K562 (cell line): ENCODE measurements at regions not wholly inside any gene's neighbourhood (a gene's known extent, or its start where the extent isn't known, plus 50 kb on each side); places are given as distances from the start of the nearest gene placed in this dataset.

Source experiments
- ATAC-seq: fragments of 200-7000 bp; cut with Tn5 transposase; 3 replicates; pipeline ENCODE4 v1.9.1; 2020; ENCODE audit warnings: moderate library complexity
- BruUV-seq: library from RNA; stranded (reverse); fragments of 400-500 nt; replicated peaks from 2 replicates; lab custom pipeline; 2021; lab: Mats Ljungman, UMichigan
- CTCF ChIA-PET: fragments of 300-600 bp; formaldehyde crosslinking; extraction: SDS; loops from one replicate; lab custom pipeline; 2021; ENCODE audit warnings: low intra/inter-chr PET ratio; lab: Yijun Ruan, JAX
- POLR2A ChIA-PET: fragments of 300-600, 350-650 bp; sonication (Branson Sonifier 250); formaldehyde crosslinking; extraction: SDS; loops from one replicate; lab custom pipeline; 2021; ENCODE audit warnings: antibody characterized with exemption, inconsistent platforms; lab: Yijun Ruan, JAX
- DNase-seq, 4 experiments: peaks; one replicate each; pipeline versions ENCODE4 v3.0.0 to v3.0.0-alpha.2; 2011 to 2018; ENCODE audit warnings: low spot score in 3 of 4, mixed read lengths in 3 of 4; ENCODE audit errors: extremely low read depth in 1 of 4
- FAIRE-seq: peaks from 2 replicates; lab custom pipeline; 2011; peaks lifted over from hg19 to GRCh38; lab: Jason Lieb, UNC
- H2AFZ ChIP-seq: 2 replicates; pipeline ENCODE4 v1.6.0; 2011; ENCODE audit warnings: low read depth, low read length, control low read depth, inconsistent platforms
- H3K27ac ChIP-seq: fragments of 200-600 bp; 3 replicates; pipeline ENCODE4 v1.8.0; 2011; ENCODE audit warnings: low read depth, mild to moderate bottlenecking, control low read depth, inconsistent platforms, low read length, moderate library complexity, mixed read lengths; ENCODE audit errors: extremely low read depth
- H3K27me3 ChIP-seq, 2 experiments: fragments of 300-600 bp in 1 of 2; 2 replicates in 1 of 2; 3 replicates in 1 of 2; pipeline versions ENCODE4 v1.6.0 to v1.8.0; 2011; ENCODE audit warnings: inconsistent platforms in 2 of 2, low read length in 2 of 2, mild to moderate bottlenecking in 1 of 2, mixed read lengths in 1 of 2, moderate library complexity in 1 of 2; ENCODE audit not compliant: control insufficient read depth in 2 of 2, insufficient read depth in 2 of 2
- H3K36me3 ChIP-seq: fragments of 300-600 bp; 3 replicates; pipeline ENCODE4 v1.8.0; 2011; ENCODE audit warnings: mild to moderate bottlenecking, low read length, inconsistent platforms; ENCODE audit not compliant: control insufficient read depth, insufficient read depth
- H3K4me1 ChIP-seq, 2 experiments: fragments of 200-600 bp in 1 of 2; replicated peaks in 1 of 2; 2 replicates in 1 of 2; 3 replicates in 1 of 2; pipeline versions ENCODE4 v1.5.1 to v1.8.0; 2011; ENCODE audit warnings: inconsistent platforms in 2 of 2, low read length in 2 of 2, mild to moderate bottlenecking in 1 of 2, mixed read lengths in 1 of 2, moderate library complexity in 1 of 2; ENCODE audit not compliant: control insufficient read depth in 2 of 2, insufficient read depth in 2 of 2
- H3K4me2 ChIP-seq: 2 replicates; pipeline ENCODE4 v1.6.1; 2011; ENCODE audit warnings: low read length, control low read depth, inconsistent platforms, mixed read lengths; ENCODE audit not compliant: insufficient read depth
- H3K4me3 ChIP-seq: fragments of 200-600 bp; sonication (generic), shearing (Covaris generic); 2 replicates; pipeline ENCODE4 v1.5.1; 2016; ENCODE audit warnings: control low read depth, inconsistent platforms
- H3K79me2 ChIP-seq: fragments of 200-600 bp; 3 replicates; pipeline ENCODE4 v1.8.0; 2011; ENCODE audit warnings: low read length, inconsistent platforms; ENCODE audit not compliant: control insufficient read depth, insufficient read depth
- H3K9ac ChIP-seq, 2 experiments: 2 replicates each; pipeline versions ENCODE4 v1.6.0 to v1.6.1; 2011; ENCODE audit warnings: low read depth in 2 of 2, low read length in 2 of 2, control low read depth in 1 of 2, inconsistent platforms in 1 of 2, mild to moderate bottlenecking in 1 of 2, mixed read lengths in 1 of 2; ENCODE audit not compliant: insufficient read depth in 1 of 2
- H3K9me1 ChIP-seq: one replicate; pipeline ENCODE4 v1.6.0; 2011; ENCODE audit warnings: inconsistent platforms, mild to moderate bottlenecking, low read length, moderate library complexity; ENCODE audit not compliant: control insufficient read depth, insufficient read depth
- H3K9me3 ChIP-seq: replicated peaks from 2 replicates; pipeline ENCODE4 v1.5.1; 2011; ENCODE audit warnings: low read depth, low read length, inconsistent platforms; ENCODE audit not compliant: control insufficient read depth, insufficient read depth
- H4K20me1 ChIP-seq: replicated peaks from 2 replicates; pipeline ENCODE4 v1.6.1; 2011; ENCODE audit warnings: low read length, inconsistent platforms, mixed read lengths; ENCODE audit not compliant: control insufficient read depth, insufficient read depth
- ADNP ChIP-seq: fragments of 200-800 bp; sonication (Bioruptor generic); IDR thresholded peaks from 2 replicates; pipeline ENCODE4 v1.6.1; 2016; ENCODE audit warnings: missing genetic modification characterization, missing compliant biosample characterization
- BRD9 ChIP-seq: fragments of 450-650 bp; IDR thresholded peaks from 2 replicates; pipeline ENCODE4 v1.6.1; 2018; ENCODE audit warnings: low read depth; ENCODE audit not compliant: partially characterized antibody
- DMBX1 ChIP-seq: fragments of 250-450 bp; sonication (Bioruptor Pico); IDR thresholded peaks from 2 replicates; pipeline ENCODE4 v1.8.0; 2022; ENCODE audit warnings: inconsistent platforms, mild to moderate bottlenecking, moderate library complexity, borderline replicate concordance
- HOXB6 ChIP-seq: fragments of 250-450 bp; sonication (Bioruptor Pico); IDR thresholded peaks from 2 replicates; pipeline ENCODE4 v1.5.1; 2022; ENCODE audit warnings: mild to moderate bottlenecking, borderline replicate concordance
- MAFF ChIP-seq: IDR thresholded peaks from 2 replicates; pipeline ENCODE4 v1.6.1; 2012; ENCODE audit warnings: low read length, improper control_type of control experiment
- SAFB ChIP-seq: fragments of 200-400 bp; formaldehyde crosslinking; IDR thresholded peaks from 2 replicates; pipeline ENCODE4 v1.6.1; 2017; ENCODE audit warnings: low read depth, low read length, borderline replicate concordance
- SMAD3 ChIP-seq: fragments of 450-650 bp; formaldehyde crosslinking; conservative IDR thresholded peaks from 2 replicates; pipeline ENCODE4 v1.4.0; 2020; ENCODE audit warnings: mild to moderate bottlenecking
- ZNF124 ChIP-seq: sonication (generic); formaldehyde crosslinking; IDR thresholded peaks from 2 replicates; pipeline ENCODE4 v1.8.1; 2022; ENCODE audit warnings: missing genetic modification reagents
- ZNF384 ChIP-seq: IDR thresholded peaks from 2 replicates; pipeline ENCODE4 v1.6.1; 2012; ENCODE audit warnings: low read depth, low read length, improper control_type of control experiment
- ZNF639 ChIP-seq, 2 experiments: fragments of 200-800 bp in 1 of 2; sonication (Bioruptor generic) in 1 of 2; sonication (generic) in 1 of 2; formaldehyde crosslinking in 1 of 2; IDR thresholded peaks in 1 of 2; conservative IDR thresholded peaks in 1 of 2; 2 replicates each; pipeline versions ENCODE4 v1.5.0 to v1.6.1; 2016 to 2020; ENCODE audit warnings: missing compliant biosample characterization in 1 of 2, missing genetic modification characterization in 1 of 2, missing genetic modification reagents in 1 of 2
- WGBS: fragments of 100-300 bp; shearing (Covaris generic); methylation state at CpG from one replicate; pipeline ENCODE4 v1.1.6; 2016; ENCODE audit warnings: low coverage, mixed read lengths; ENCODE audit not compliant: insufficient coverage; ENCODE audit errors: missing lambda C conversion rate; 5-methylcytosine and 5-hydroxymethylcytosine counted together
- in situ Hi-C: fragments of 300-500 bp; cut with MboI; formaldehyde crosslinking; loops from 4 replicates; pipeline ENCODE4 v1.15.0; 2018; ENCODE audit warnings: inconsistent platforms, mixed read lengths
- intact Hi-C: fragments of 100-400 bp; cut with micrococcal nuclease; formaldehyde crosslinking; loops from 2 replicates; pipeline ENCODE4 v1.14.2; 2022
- TF ChIP-seq, protein P1 (sequence below), 2 experiments: IDR thresholded peaks; 2 replicates each; pipeline ENCODE4 v1.6.1; 2012; ENCODE audit warnings: improper control_type of control experiment in 2 of 2, low read depth in 2 of 2, low read length in 2 of 2, borderline replicate concordance in 1 of 2
- TF ChIP-seq, protein P2 (sequence below): fragments of 450-650 bp; formaldehyde crosslinking; IDR thresholded peaks from 2 replicates; pipeline ENCODE4 v1.4.0; 2020; ENCODE audit warnings: mild to moderate bottlenecking
- TF ChIP-seq, protein P3 (sequence below), 2 experiments: IDR thresholded peaks in 1 of 2; conservative IDR thresholded peaks in 1 of 2; 2 replicates each; pipeline ENCODE4 v1.6.1; 2016; ENCODE audit warnings: low read depth in 2 of 2, mild to moderate bottlenecking in 1 of 2, missing compliant biosample characterization in 1 of 2, missing genetic modification characterization in 1 of 2, moderate library complexity in 1 of 2

DNA sequence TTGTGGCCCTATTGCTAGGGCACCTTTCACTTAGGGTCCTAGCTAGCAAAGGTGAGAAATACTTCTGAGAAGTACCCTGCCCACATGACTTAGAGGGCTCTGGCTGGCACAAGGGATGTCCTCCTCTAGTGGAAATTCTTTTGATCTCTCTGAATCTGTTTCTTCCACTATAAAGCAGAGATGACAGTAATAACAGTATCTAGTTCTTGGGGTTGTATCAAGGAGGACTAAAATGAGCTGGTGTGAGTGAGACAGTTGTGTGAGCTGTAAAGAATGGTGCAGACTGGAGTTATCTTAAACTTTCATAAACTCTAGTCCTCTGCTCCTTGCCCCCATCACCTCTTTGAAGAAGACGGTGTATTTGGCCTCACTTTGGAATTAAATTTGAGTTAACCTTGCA, 157.8 kb upstream of the PLET1 start:
- no peaks in the 10 kb centered on the region for H3K9me1 ChIP-seq
- no peaks in the 10 kb centered on the region; the same call in 1 of the 2 replicates for H4K20me1 ChIP-seq
- H3K9ac ChIP-seq = no peak overlapping the region
- no peak overlapping the region for H2AFZ ChIP-seq
- H3K79me2 ChIP-seq = no peaks in the 10 kb centered on the region
- no TSS peak for BruUV-seq
- no peaks in the 10 kb centered on the region for H3K27me3 ChIP-seq
- H3K27ac ChIP-seq = no peak overlapping the region
- POLR2A ChIA-PET = no interaction called here
- H3K4me2 ChIP-seq = no peak overlapping the region
- H3K9me3 ChIP-seq = no peaks in the 10 kb centered on the region
- no peaks in the 10 kb centered on the region for H3K4me1 ChIP-seq
- WGBS = 0% methylated on average over 1 of the region's 1 CpG
- ATAC-seq = no peak
- in situ Hi-C loops = no loop called here
- H3K4me3 ChIP-seq = no peak overlapping the region
- CTCF ChIA-PET = no interaction called here
- H3K36me3 ChIP-seq = no peaks in the 10 kb centered on the region
- FAIRE-seq = no peak
- DNase-seq = no peak
- intact Hi-C loops = no loop called here
- TF ChIP-seq ZNF384 = no peak
- no peak for TF ChIP-seq ZNF124 (CRISPR knock-in tag)
- TF ChIP-seq HOXB6 (CRISPR knock-in tag) = no peak
- TF ChIP-seq, protein P1, sequence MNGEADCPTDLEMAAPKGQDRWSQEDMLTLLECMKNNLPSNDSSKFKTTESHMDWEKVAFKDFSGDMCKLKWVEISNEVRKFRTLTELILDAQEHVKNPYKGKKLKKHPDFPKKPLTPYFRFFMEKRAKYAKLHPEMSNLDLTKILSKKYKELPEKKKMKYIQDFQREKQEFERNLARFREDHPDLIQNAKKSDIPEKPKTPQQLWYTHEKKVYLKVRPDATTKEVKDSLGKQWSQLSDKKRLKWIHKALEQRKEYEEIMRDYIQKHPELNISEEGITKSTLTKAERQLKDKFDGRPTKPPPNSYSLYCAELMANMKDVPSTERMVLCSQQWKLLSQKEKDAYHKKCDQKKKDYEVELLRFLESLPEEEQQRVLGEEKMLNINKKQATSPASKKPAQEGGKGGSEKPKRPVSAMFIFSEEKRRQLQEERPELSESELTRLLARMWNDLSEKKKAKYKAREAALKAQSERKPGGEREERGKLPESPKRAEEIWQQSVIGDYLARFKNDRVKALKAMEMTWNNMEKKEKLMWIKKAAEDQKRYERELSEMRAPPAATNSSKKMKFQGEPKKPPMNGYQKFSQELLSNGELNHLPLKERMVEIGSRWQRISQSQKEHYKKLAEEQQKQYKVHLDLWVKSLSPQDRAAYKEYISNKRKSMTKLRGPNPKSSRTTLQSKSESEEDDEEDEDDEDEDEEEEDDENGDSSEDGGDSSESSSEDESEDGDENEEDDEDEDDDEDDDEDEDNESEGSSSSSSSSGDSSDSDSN (IDR thresholded peaks at IDR 0.05; ENCODE audit: borderline replicate concordance in 1 of 2, low read depth in 2 of 2, low read length in 2 of 2) = no peak
- no peak for TF ChIP-seq ADNP
- no peak for TF ChIP-seq MAFF
- TF ChIP-seq, protein P2, sequence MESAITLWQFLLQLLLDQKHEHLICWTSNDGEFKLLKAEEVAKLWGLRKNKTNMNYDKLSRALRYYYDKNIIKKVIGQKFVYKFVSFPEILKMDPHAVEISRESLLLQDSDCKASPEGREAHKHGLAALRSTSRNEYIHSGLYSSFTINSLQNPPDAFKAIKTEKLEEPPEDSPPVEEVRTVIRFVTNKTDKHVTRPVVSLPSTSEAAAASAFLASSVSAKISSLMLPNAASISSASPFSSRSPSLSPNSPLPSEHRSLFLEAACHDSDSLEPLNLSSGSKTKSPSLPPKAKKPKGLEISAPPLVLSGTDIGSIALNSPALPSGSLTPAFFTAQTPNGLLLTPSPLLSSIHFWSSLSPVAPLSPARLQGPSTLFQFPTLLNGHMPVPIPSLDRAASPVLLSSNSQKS (CRISPR knock-in tag) = no peak
- TF ChIP-seq SAFB = no peak
- TF ChIP-seq DMBX1 (CRISPR knock-in tag) = no peak
- no peak for TF ChIP-seq BRD9
- TF ChIP-seq, protein P3, sequence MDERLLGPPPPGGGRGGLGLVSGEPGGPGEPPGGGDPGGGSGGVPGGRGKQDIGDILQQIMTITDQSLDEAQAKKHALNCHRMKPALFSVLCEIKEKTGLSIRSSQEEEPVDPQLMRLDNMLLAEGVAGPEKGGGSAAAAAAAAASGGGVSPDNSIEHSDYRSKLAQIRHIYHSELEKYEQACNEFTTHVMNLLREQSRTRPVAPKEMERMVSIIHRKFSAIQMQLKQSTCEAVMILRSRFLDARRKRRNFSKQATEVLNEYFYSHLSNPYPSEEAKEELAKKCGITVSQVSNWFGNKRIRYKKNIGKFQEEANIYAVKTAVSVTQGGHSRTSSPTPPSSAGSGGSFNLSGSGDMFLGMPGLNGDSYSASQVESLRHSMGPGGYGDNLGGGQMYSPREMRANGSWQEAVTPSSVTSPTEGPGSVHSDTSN (CRISPR knock-in tag; IDR thresholded peaks at IDR 0.05; ENCODE audit: low read depth) = no peak
- TF ChIP-seq, protein P3 (tag; conservative IDR thresholded peaks at IDR 0.05; ENCODE audit: low read depth) = no peak
- no peak for TF ChIP-seq SMAD3
- TF ChIP-seq ZNF639 (CRISPR knock-in tag; conservative IDR thresholded peaks at IDR 0.05 in 1 of 2, IDR thresholded peaks at IDR 0.05 in 1 of 2) = no peak
